SK-N-SH (cell line): ENCODE measurements at regions not wholly inside any gene's neighbourhood (a gene's known extent, or its start where the extent isn't known, plus 50 kb on each side); places are given as distances from the start of the nearest gene placed in this dataset.

ENCODE experiments used
- CHD2 ChIP-seq: fragments of 150-350 bp; IDR thresholded peaks from 2 replicates; pipeline ENCODE4 v1.6.1; 2018; ENCODE audit warnings: low read length; ENCODE audit not compliant: partially characterized antibody
- CTCF ChIP-seq: fragments of 200-600 bp; sonication (generic); IDR thresholded peaks from 2 replicates; pipeline ENCODE4 v1.6.1; 2017; ENCODE audit warnings: antibody characterized with exemption, mild to moderate bottlenecking, moderate library complexity
- ELF1 ChIP-seq: IDR thresholded peaks from 2 replicates; pipeline ENCODE4 v1.4.0; 2012
- EP300 ChIP-seq, 2 experiments: IDR thresholded peaks; 2 replicates each; pipeline versions ENCODE4 v1.4.0 to v1.6.1; 2012; ENCODE audit warnings: borderline replicate concordance in 1 of 2, low read depth in 1 of 2, low read length in 1 of 2
- EZH2phosphoT487 ChIP-seq: fragments of 200-600 bp; sonication (generic); IDR thresholded peaks from 2 replicates; pipeline ENCODE4 v1.6.1; 2017; ENCODE audit warnings: low read depth, mixed run types, mild to moderate bottlenecking, antibody characterized with exemption, moderate library complexity, borderline replicate concordance
- GATA2 ChIP-seq: sonication (generic); formaldehyde crosslinking; IDR thresholded peaks from 2 replicates; pipeline ENCODE4 v1.5.0; 2020; ENCODE audit warnings: mild to moderate bottlenecking, missing genetic modification reagents
- MAX ChIP-seq: IDR thresholded peaks from 2 replicates; pipeline ENCODE4 v1.4.0; 2012; ENCODE audit warnings: low read depth
- POLR2AphosphoS5 ChIP-seq: IDR thresholded peaks from 2 replicates; pipeline ENCODE4 v1.6.1; 2012; ENCODE audit warnings: low read depth, low read length
- REST ChIP-seq: IDR thresholded peaks from 2 replicates; pipeline ENCODE4 v1.6.1; 2012; ENCODE audit warnings: mild to moderate bottlenecking, low read depth, low read length, moderate library complexity
- RXRA ChIP-seq: IDR thresholded peaks from 2 replicates; pipeline ENCODE4 v1.4.0; 2012; ENCODE audit warnings: low read depth, mild to moderate bottlenecking, borderline replicate concordance
- SIN3A ChIP-seq: IDR thresholded peaks from 2 replicates; pipeline ENCODE4 v1.6.1; 2012; ENCODE audit warnings: low read depth, mild to moderate bottlenecking, low read length, moderate library complexity, borderline replicate concordance
- TCF12 ChIP-seq: IDR thresholded peaks from 2 replicates; pipeline ENCODE4 v1.4.0; 2012
- USF2 ChIP-seq: fragments of 150-350 bp; IDR thresholded peaks from 2 replicates; pipeline ENCODE4 v1.6.1; 2017; ENCODE audit warnings: antibody characterized with exemption, low read length, low read depth, borderline replicate concordance
- YY1 ChIP-seq: IDR thresholded peaks from 2 replicates; pipeline ENCODE4 v1.4.0; 2012; ENCODE audit warnings: low read depth, mild to moderate bottlenecking

- TF ChIP-seq CTCF = no peak
- no peak for TF ChIP-seq EP300 (IDR thresholded peaks at IDR 0.05; ENCODE audit: borderline replicate concordance in 1 of 2, low read depth in 1 of 2, low read length in 1 of 2)
- TF ChIP-seq TCF12 = no peak
- no peak for TF ChIP-seq REST
- TF ChIP-seq SIN3A = no peak
- TF ChIP-seq ELF1 = no peak
- no peak for TF ChIP-seq USF2
- no peak for TF ChIP-seq POLR2AphosphoS5
- TF ChIP-seq YY1 = no peak
- no peak for TF ChIP-seq MAX
- TF ChIP-seq EZH2phosphoT487 = no peak
- no peak for TF ChIP-seq RXRA
- TF ChIP-seq GATA2 (CRISPR knock-in tag) = no peak
- no peak for TF ChIP-seq CHD2
Observed at GRCh38 chr15:96807361-96807760, 476.9 kb downstream of the NR2F2 start.
